ENCODE measurements at regions not wholly inside any gene's neighbourhood (a gene's known extent, or its start where the extent isn't known, plus 50 kb on each side); places are given as distances from the start of the nearest gene placed in this dataset.

DNA sequence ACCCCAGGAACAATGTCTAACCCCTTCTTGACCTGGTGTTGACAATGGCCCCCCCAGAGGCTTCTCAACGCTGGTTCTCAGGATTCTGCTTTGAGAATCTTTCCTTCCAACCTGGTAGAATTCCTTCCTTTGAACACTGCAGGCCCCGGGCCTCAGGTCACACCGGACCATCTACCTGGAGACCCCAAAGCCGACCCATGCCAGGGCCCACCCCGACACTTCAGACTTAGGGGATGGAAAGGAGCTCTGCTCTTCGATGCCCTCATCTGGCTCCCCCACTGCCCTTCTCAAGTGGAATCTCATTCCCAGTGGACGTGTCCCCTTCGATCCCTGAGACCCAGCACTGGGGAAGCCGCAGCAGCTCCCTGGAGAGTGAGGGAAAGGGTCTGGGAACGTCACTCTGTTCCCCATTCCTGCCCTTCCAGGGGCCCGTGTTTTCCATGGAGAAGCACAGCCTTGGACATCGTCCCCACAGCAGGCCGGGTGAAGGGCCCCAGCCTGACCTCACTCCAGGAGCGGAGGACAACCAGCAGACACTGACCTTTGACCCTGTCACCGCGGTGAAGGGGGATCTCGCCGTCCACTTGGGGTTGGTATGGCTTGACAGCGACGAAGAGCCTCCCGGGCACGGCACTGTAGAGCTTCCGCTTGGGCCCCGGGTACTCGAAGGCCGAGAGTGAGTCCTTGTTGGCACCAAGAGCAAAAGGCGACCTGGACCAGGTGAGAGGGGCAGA, 408.3 kb downstream of the CTTN start:
- no peak for DNase-seq (ENCODE audit: low spot score)
- Mint-ChIP-seq H3K4me3 (ENCODE audit: unreplicated experiment) (no peak overlapping the region), H3K4me1 (ENCODE audit: low read depth) (no peaks in the 10 kb centered on the region), H3K27ac (ENCODE audit: unreplicated experiment) (no peak overlapping the region), H3K27me3 (ENCODE audit: low read depth) (peaks cover 11% of the 10 kb centered on the region), H3K36me3 (ENCODE audit: low read depth) (no peaks in the 10 kb centered on the region), H3K9me3 (ENCODE audit: low read depth) (peaks cover 3% of the 10 kb centered on the region)
- TF ChIP-seq, protein P1, sequence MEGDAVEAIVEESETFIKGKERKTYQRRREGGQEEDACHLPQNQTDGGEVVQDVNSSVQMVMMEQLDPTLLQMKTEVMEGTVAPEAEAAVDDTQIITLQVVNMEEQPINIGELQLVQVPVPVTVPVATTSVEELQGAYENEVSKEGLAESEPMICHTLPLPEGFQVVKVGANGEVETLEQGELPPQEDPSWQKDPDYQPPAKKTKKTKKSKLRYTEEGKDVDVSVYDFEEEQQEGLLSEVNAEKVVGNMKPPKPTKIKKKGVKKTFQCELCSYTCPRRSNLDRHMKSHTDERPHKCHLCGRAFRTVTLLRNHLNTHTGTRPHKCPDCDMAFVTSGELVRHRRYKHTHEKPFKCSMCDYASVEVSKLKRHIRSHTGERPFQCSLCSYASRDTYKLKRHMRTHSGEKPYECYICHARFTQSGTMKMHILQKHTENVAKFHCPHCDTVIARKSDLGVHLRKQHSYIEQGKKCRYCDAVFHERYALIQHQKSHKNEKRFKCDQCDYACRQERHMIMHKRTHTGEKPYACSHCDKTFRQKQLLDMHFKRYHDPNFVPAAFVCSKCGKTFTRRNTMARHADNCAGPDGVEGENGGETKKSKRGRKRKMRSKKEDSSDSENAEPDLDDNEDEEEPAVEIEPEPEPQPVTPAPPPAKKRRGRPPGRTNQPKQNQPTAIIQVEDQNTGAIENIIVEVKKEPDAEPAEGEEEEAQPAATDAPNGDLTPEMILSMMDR (IDR thresholded peaks at IDR 0.05), result no peak

DNA sequence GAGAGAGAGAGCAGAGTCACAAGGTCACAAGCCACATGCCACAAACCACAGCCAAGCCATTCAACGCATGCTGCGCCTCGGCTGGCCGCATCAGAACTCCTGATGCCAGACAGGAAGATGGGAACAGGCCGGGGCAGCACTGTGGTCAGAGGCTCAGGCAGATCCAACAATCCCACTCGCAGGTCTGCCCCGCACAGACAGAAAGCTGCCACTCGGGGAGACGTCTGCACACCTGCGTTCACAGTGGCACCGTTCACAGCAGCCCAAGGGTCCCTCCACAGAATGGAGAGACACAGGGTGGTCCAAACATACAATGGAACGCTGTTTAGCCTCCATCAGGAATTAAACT, 408.8 kb downstream of the CTTN start:
- peaks cover 15% of the 10 kb centered on the region for H3K27me3 Mint-ChIP-seq (ENCODE audit: low read depth)
- no peak for DNase-seq (ENCODE audit: low spot score)
- H3K4me3 Mint-ChIP-seq (ENCODE audit: unreplicated experiment), result no peak overlapping the region
- no peaks in the 10 kb centered on the region for H3K36me3 Mint-ChIP-seq (ENCODE audit: low read depth)
- no peak overlapping the region for H3K27ac Mint-ChIP-seq (ENCODE audit: unreplicated experiment)
- H3K9me3 Mint-ChIP-seq (ENCODE audit: low read depth), result peaks cover 3% of the 10 kb centered on the region
- TF ChIP-seq, protein P1 (IDR thresholded peaks at IDR 0.05), result no peak
- H3K4me1 Mint-ChIP-seq (ENCODE audit: low read depth), result no peaks in the 10 kb centered on the region

DNA sequence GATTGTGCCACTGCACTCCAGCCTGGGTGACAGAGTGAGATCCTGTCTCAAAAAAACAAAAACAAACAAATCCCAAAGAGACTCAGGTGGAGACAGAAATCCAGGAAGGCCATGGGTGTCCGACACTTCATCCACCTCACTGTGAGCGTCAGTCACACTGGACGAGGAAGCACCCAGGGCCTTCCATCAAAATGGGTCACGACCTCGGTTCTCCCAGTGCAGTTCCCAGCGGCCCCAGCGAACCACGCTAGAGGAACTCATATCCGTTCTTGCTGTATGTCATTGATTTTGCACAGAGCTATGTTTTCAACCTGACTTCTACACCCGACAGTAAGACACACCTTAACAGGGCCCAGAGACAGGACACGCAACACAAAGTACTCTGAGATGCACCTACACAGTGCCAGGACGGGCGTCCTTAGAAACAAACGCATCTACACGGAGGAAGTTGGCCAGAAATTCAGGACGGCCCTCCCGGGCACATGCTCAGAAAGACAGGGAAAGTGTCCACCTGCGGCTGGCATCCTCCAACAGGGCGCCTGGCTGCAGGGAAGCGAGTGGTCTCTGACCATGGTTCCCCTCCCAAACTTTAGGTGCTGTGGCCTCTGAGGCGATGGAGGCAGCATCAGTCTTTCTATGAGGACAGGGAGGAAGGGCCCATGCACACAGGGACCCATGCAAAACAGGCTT, 410.5 kb downstream of the CTTN start:
- Mint-ChIP-seq H3K36me3 (ENCODE audit: low read depth) (no peaks in the 10 kb centered on the region), H3K27ac (ENCODE audit: unreplicated experiment) (no peak overlapping the region)

DNA sequence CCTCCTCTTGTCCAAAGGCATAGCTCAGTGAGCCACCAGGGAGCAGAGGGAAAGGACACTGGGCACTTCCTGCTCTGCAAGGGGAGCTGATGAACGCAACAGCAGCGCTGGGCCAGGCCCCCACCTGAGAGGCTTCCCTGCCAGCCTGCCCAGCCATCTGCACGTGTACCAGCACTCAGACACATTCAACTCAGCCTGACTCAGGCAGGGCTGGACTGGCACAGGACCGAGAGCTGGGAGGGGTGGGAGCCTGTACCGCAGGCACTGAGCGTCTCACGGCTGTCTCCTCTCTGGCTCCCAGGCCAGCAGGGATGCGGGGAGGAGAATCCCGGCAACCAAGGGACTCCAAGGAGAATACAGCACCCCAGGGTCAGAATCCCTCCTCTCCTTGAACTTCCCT, 411.8 kb downstream of the CTTN start:
- H3K9me3 Mint-ChIP-seq (ENCODE audit: low read depth), result no peaks in the 10 kb centered on the region
- H3K27me3 Mint-ChIP-seq (ENCODE audit: low read depth), result peaks cover 21% of the 10 kb centered on the region
- no peaks in the 10 kb centered on the region for H3K36me3 Mint-ChIP-seq (ENCODE audit: low read depth)
- no peak overlapping the region for H3K27ac Mint-ChIP-seq (ENCODE audit: unreplicated experiment)
- H3K4me1 Mint-ChIP-seq (ENCODE audit: low read depth), result no peaks in the 10 kb centered on the region
- TF ChIP-seq, protein P1 (IDR thresholded peaks at IDR 0.05), result no peak
- no peak overlapping the region for H3K4me3 Mint-ChIP-seq (ENCODE audit: unreplicated experiment)
- no peak for DNase-seq (ENCODE audit: low spot score)

More for the DNA sequence above, 410.5 kb downstream of the CTTN start:
- Mint-ChIP-seq H3K9me3 (ENCODE audit: low read depth) (no peaks in the 10 kb centered on the region), H3K27me3 (ENCODE audit: low read depth) (peaks cover 21% of the 10 kb centered on the region), H3K4me1 (ENCODE audit: low read depth) (no peaks in the 10 kb centered on the region), H3K4me3 (ENCODE audit: unreplicated experiment) (no peak overlapping the region)
- no peak for DNase-seq (ENCODE audit: low spot score)
- TF ChIP-seq, protein P1 (IDR thresholded peaks at IDR 0.05), result no peak

DNA sequence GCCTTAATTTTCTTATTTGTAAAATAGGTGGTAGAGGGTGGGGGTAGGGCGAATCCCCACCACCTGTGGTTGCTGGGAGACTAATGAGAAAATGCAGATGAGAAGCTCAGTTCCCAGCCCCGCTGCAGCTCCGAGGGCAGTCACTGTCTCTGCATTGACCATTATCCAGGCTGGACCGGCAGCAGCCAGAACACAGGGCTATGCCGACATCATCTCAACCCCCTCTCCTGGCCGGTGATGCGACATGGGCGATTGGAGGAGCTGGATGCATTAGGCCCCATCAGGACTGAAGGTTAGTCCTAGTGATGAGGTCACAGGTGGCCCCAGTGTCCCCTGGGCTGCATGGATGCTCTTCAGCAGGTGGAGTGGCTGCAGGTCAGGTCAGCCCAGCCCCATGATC, 412.4 kb downstream of the CTTN start:
- H3K27ac Mint-ChIP-seq (ENCODE audit: unreplicated experiment), result no peak overlapping the region
- no peaks in the 10 kb centered on the region for H3K4me1 Mint-ChIP-seq (ENCODE audit: low read depth)
- no peak overlapping the region for H3K4me3 Mint-ChIP-seq (ENCODE audit: unreplicated experiment)
- no peak for DNase-seq (ENCODE audit: low spot score)
- H3K9me3 Mint-ChIP-seq (ENCODE audit: low read depth), result no peaks in the 10 kb centered on the region
- peaks cover 21% of the 10 kb centered on the region for H3K27me3 Mint-ChIP-seq (ENCODE audit: low read depth)
- TF ChIP-seq, protein P1 (IDR thresholded peaks at IDR 0.05), result no peak
- no peaks in the 10 kb centered on the region for H3K36me3 Mint-ChIP-seq (ENCODE audit: low read depth)

All from chondrocyte (in vitro differentiated cells).